Sigmoid colon (tissue), 6 donors: ENCODE measurements at regions not wholly inside any gene's neighbourhood (a gene's known extent, or its start where the extent isn't known, plus 50 kb on each side); places are given as distances from the start of the nearest gene placed in this dataset.
"Not testable (repeated sequence)": the region's sequence is repeated elsewhere in the genome, so short reads cannot be mapped to it uniquely, and the experiment has no call there.

Experiments
- DNase-seq: peaks from one replicate; pipeline ENCODE4 v3.0.0-alpha.2; 2019
- H3K27ac ChIP-seq, 4 donors: fragments of 200-600 bp; sonication (generic); one replicate each; pipeline ENCODE4 v1.5.1; 2016 to 2019; ENCODE audit warnings: mild to moderate bottlenecking in 1 of 4
- H3K27me3 ChIP-seq, 3 donors: fragments of 200-600 bp; sonication (generic); one replicate each; pipeline ENCODE4 v1.5.1; 2019; ENCODE audit warnings: mild to moderate bottlenecking in 1 of 3
- H3K36me3 ChIP-seq, 4 donors: fragments of 200-600 bp; sonication (generic); one replicate each; pipeline ENCODE4 v1.5.1; 2016 to 2019
- H3K4me1 ChIP-seq, 4 donors: fragments of 200-600 bp; sonication (generic); one replicate each; pipeline ENCODE4 v1.5.1; 2017 to 2019
- H3K4me3 ChIP-seq, 4 donors: fragments of 200-600 bp; sonication (generic); one replicate each; pipeline ENCODE4 v1.5.1; 2017 to 2019; ENCODE audit warnings: mild to moderate bottlenecking in 2 of 4, moderate library complexity in 1 of 4
- H3K9me3 ChIP-seq, 4 donors: fragments of 200-600 bp in 3 of 4; sonication (generic) in 3 of 4; one replicate each; pipeline versions ENCODE4 v1.5.1 to v1.6.1; 2013 to 2019
- EP300 ChIP-seq, 4 donors: sonication (generic); formaldehyde crosslinking; IDR thresholded peaks; one replicate each; pipeline ENCODE4 v1.6.1; 2017; ENCODE audit warnings: antibody characterized with exemption in 4 of 4
- POLR2A ChIP-seq, 2 donors: fragments of 450-650 bp; IDR thresholded peaks; one replicate each; pipeline ENCODE4 v1.6.1; 2016; ENCODE audit warnings: antibody characterized with exemption in 2 of 2, mild to moderate bottlenecking in 2 of 2, moderate library complexity in 2 of 2
- POLR2AphosphoS5 ChIP-seq, 4 donors: sonication (generic); formaldehyde crosslinking; IDR thresholded peaks; one replicate each; pipeline ENCODE4 v1.6.1; 2017; ENCODE audit warnings: antibody characterized with exemption in 4 of 4
- WGBS, 2 donors: extraction: QIAGEN DNeasy Blood & Tissue Kit; methylation state at CpG; one replicate each; pipeline ENCODE4 v1.1.7; 2013; 5-methylcytosine and 5-hydroxymethylcytosine counted together
- intact Hi-C: fragments of 100-400 bp; cut with DNase I; formaldehyde crosslinking; loops from one replicate; pipeline ENCODE4 v1.15.1; 2023
- TF ChIP-seq, protein P1 (sequence below), 4 experiments: fragments of 450-650 bp in 3 of 4; fragments of 200-600 bp in 1 of 4; IDR thresholded peaks; one replicate each; pipeline ENCODE4 v1.5.1; 2016 to 2019; ENCODE audit warnings: antibody characterized with exemption in 4 of 4, mild to moderate bottlenecking in 3 of 4, moderate library complexity in 2 of 4
- donor health status: healthy with polysubstance abuse.
- donor health status: healthy.

DNA sequence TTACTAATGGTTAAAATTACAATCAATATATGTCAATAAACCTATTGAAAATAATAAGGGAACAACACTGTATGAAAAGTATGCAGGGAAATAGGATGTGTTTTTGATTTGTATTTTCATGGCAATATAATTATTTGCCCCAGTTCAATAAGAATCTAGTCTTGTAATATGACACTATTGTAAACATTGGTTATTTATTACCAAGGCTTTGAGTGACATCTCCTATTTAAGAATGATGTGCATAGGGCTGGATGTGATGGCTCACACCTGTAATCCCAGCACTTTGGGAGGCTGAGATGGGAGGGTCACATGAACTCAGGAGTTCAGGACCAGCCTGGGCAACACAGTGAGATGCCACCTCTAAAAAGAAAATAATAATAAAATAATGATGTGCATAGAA is 78.6 kb upstream of the DTNBP1 start:
- no peak overlapping the region for H3K4me3 ChIP-seq
- no peak overlapping the region for H3K27ac ChIP-seq
- no peaks in the 10 kb centered on the region for H3K36me3 ChIP-seq
- no peaks in the 10 kb centered on the region for H3K4me1 ChIP-seq
- intact Hi-C loops, result no loop called here
- H3K9me3 ChIP-seq, result no peaks in the 10 kb centered on the region
- DNase-seq, result no peak
- no peak for TF ChIP-seq EP300 (IDR thresholded peaks at IDR 0.05)
- TF ChIP-seq, protein P1, sequence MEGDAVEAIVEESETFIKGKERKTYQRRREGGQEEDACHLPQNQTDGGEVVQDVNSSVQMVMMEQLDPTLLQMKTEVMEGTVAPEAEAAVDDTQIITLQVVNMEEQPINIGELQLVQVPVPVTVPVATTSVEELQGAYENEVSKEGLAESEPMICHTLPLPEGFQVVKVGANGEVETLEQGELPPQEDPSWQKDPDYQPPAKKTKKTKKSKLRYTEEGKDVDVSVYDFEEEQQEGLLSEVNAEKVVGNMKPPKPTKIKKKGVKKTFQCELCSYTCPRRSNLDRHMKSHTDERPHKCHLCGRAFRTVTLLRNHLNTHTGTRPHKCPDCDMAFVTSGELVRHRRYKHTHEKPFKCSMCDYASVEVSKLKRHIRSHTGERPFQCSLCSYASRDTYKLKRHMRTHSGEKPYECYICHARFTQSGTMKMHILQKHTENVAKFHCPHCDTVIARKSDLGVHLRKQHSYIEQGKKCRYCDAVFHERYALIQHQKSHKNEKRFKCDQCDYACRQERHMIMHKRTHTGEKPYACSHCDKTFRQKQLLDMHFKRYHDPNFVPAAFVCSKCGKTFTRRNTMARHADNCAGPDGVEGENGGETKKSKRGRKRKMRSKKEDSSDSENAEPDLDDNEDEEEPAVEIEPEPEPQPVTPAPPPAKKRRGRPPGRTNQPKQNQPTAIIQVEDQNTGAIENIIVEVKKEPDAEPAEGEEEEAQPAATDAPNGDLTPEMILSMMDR (IDR thresholded peaks at IDR 0.05), result no peak
- TF ChIP-seq POLR2AphosphoS5 (IDR thresholded peaks at IDR 0.05), result no peak
- no peak for TF ChIP-seq POLR2A (IDR thresholded peaks at IDR 0.05)
- no peaks in the 10 kb centered on the region for H3K27me3 ChIP-seq

DNA sequence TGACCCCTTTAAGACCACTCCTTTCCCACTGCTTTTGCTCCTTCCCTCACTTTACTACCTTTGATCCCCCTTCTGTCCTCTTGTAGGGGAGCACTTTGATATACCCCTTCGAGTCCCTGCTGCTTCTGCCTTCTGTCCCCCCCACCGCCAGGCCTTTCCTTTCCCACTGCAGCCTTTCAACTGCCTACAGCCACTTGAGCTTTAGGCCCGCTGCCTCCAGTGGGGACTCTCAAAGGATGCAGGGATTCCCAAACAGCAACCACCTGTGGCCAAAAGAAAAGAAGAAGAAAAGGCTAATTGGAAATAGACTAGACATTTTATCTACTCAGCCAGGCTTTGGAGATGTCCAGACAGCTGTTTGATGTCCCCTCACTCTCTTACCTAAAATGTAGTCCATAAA is 77.0 kb upstream of the DTNBP1 start:
- no peak overlapping the region for H3K27ac ChIP-seq
- WGBS, 2 donors, result 91 to 95% methylated on average over 3 of the region's 3 CpGs
- H3K9me3 ChIP-seq, result no peaks in the 10 kb centered on the region
- H3K27me3 ChIP-seq, result no peaks in the 10 kb centered on the region
- no peak overlapping the region for H3K4me3 ChIP-seq
- no peaks in the 10 kb centered on the region for H3K36me3 ChIP-seq
- H3K4me1 ChIP-seq, result no peaks in the 10 kb centered on the region
- TF ChIP-seq, protein P1 (IDR thresholded peaks at IDR 0.05), result no peak
- no peak for TF ChIP-seq POLR2A (IDR thresholded peaks at IDR 0.05)
- TF ChIP-seq POLR2AphosphoS5 (IDR thresholded peaks at IDR 0.05), result no peak
- no peak for TF ChIP-seq EP300 (IDR thresholded peaks at IDR 0.05)
- intact Hi-C loops, result no loop called here
- no peak for DNase-seq

DNA sequence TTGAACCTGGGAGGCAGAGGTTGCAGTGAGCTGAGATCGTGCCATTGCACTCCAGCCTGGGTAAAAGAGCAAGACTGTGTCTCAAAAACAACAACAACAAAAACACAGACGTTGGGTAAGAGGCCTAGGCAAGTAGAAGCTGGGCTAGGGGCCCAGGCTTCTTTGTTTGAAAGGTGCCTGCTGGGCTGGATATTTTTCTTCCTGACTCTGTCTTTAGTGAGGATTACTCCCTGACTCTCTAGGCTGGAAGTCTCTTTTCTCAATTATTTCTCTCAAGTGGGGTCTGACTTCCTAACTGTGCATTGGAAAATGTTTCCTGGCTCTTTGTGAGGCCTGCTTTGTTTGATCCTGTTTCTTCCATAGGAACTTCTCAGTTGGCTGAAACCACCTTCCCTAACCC is 76.5 kb upstream of the DTNBP1 start:
- Histone ChIP-seq H3K4me3 (no peak overlapping the region), H3K36me3 (no peaks in the 10 kb centered on the region), H3K27me3 (no peaks in the 10 kb centered on the region), H3K9me3 (no peaks in the 10 kb centered on the region), H3K4me1 (no peaks in the 10 kb centered on the region), H3K27ac (no peak overlapping the region)
- intact Hi-C loops, result no loop called here
- 67 to 68% methylated on average over 2 of the region's 2 CpGs for WGBS, 2 donors
- DNase-seq, result no peak
- TF ChIP-seq POLR2AphosphoS5 (IDR thresholded peaks at IDR 0.05) (no peak), POLR2A (IDR thresholded peaks at IDR 0.05) (no peak), EP300 (IDR thresholded peaks at IDR 0.05) (no peak)
- TF ChIP-seq, protein P1 (IDR thresholded peaks at IDR 0.05), result no peak

DNA sequence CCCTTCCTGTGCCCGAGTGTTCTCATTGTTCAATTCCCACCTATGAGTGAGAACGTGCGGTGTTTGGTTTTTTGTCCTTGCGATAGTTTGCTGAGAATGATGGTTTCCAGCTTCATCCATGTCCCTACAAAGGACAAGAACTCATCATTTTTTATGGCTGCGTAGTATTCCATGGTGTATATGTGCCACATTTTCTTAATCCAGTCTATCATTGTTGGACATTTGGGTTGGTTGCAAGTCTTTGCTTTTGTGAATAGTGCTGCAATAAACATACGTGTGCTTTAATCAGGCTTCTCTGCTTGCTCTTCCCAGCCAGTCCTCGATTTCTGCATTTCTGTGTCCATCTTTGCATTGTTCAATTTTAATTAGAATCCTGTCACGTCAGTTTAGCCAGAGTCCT is 75.4 kb upstream of the DTNBP1 start:
- intact Hi-C loops, H3K27me3 ChIP-seq, H3K27ac ChIP-seq, H3K4me1 ChIP-seq, DNase-seq, H3K9me3 ChIP-seq, H3K36me3 ChIP-seq, H3K4me3 ChIP-seq: not testable (repeated sequence)
- WGBS, 2 donors, result 80 to 86% methylated on average over 8 of the region's 8 CpGs

DNA sequence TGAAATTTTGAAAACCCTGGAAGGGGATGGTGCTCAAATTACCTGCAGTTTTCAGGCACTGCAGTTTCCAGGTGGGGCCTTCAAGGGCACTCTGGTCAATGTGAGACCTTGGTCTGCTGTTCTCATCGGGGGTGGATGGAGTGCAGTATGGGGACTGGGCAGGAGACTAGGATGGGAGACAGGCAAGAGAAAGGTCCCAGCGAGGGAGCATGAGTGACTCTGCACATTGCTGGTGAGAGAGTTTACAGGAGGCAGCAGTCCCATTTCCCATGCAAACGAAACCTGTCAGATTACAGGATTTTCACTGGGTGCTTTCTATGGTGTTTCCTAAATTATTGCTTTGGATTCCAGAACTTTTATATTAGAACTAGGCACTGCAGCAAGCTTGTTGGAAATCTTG is 73.5 kb upstream of the DTNBP1 start:
- no peak overlapping the region for H3K27ac ChIP-seq
- 87% methylated on average over 3 of the region's 3 CpGs for WGBS, 2 donors
- no peak for DNase-seq
- H3K4me3 ChIP-seq, result no peak overlapping the region
- intact Hi-C loops, result no loop called here
- no peaks in the 10 kb centered on the region for H3K9me3 ChIP-seq
- TF ChIP-seq POLR2AphosphoS5 (IDR thresholded peaks at IDR 0.05) (no peak), POLR2A (IDR thresholded peaks at IDR 0.05) (no peak), EP300 (IDR thresholded peaks at IDR 0.05) (no peak)
- TF ChIP-seq, protein P1 (IDR thresholded peaks at IDR 0.05), result no peak
- no peaks in the 10 kb centered on the region for H3K4me1 ChIP-seq
- no peaks in the 10 kb centered on the region for H3K36me3 ChIP-seq
- H3K27me3 ChIP-seq, result no peaks in the 10 kb centered on the region
